H1 (cell line): ENCODE measurements at regions not wholly inside any gene's neighbourhood (a gene's known extent, or its start where the extent isn't known, plus 50 kb on each side); places are given as distances from the start of the nearest gene placed in this dataset.

Experiments used
- CTCF ChIA-PET: fragments of 300-600 bp; sonication (Branson Sonifier 250); formaldehyde crosslinking; loops from one replicate; lab custom pipeline; 2021; ENCODE audit not compliant: partially characterized antibody; lab: Charles Lee
- POLR2A ChIA-PET: fragments of 300-600 bp; sonication (Branson Sonifier 250); formaldehyde crosslinking; loops from one replicate; lab custom pipeline; 2021; ENCODE audit warnings: inconsistent platforms; ENCODE audit not compliant: partially characterized antibody; lab: Charles Lee
- DNase-seq, 2 experiments: peaks; one replicate each; pipeline versions ENCODE4 v3.0.0 to v3.0.0-alpha.2; 2010 to 2022; ENCODE audit warnings: low spot score in 2 of 2, low read depth in 1 of 2, mixed read lengths in 1 of 2
- FAIRE-seq: peaks from 2 replicates; lab custom pipeline; 2011; peaks lifted over from hg19 to GRCh38; lab: Jason Lieb, UNC
- H2AFZ ChIP-seq: 2 replicates; pipeline ENCODE4 v1.8.1; 2012; ENCODE audit warnings: low read length, inconsistent platforms
- H2AK5ac ChIP-seq: 2 replicates; pipeline ENCODE4 v1.6.1; 2013; ENCODE audit warnings: low read depth, low read length
- H2BK120ac ChIP-seq: replicated peaks from 2 replicates; pipeline ENCODE3; 2013; ENCODE audit warnings: low read depth, low read length, inconsistent platforms
- H2BK12ac ChIP-seq: 2 replicates; pipeline ENCODE4 v1.6.1; 2013; ENCODE audit warnings: low read depth, low read length
- H2BK15ac ChIP-seq: 2 replicates; pipeline ENCODE4 v1.6.1; 2013; ENCODE audit warnings: low read length
- H2BK20ac ChIP-seq: 2 replicates; pipeline ENCODE4 v1.6.1; 2013; ENCODE audit warnings: low read length
- H2BK5ac ChIP-seq: 2 replicates; pipeline ENCODE4 v1.6.1; 2013; ENCODE audit warnings: low read depth, low read length
- H3K14ac ChIP-seq: 2 replicates; pipeline ENCODE4 v1.6.1; 2013; ENCODE audit warnings: inconsistent platforms; ENCODE audit not compliant: insufficient read length
- H3K18ac ChIP-seq: 2 replicates; pipeline ENCODE4 v1.6.1; 2013; ENCODE audit warnings: low read length; ENCODE audit errors: extremely low read depth
- H3K23ac ChIP-seq: 2 replicates; pipeline ENCODE4 v1.6.1; 2013; ENCODE audit warnings: inconsistent platforms; ENCODE audit not compliant: insufficient read length
- H3K23me2 ChIP-seq: 2 replicates; pipeline ENCODE4 v1.6.1; 2013; ENCODE audit warnings: low read depth, low read length
- H3K27ac ChIP-seq: 2 replicates; pipeline ENCODE4 v1.6.1; 2011; ENCODE audit warnings: low read depth, low read length, inconsistent platforms
- H3K27me3 ChIP-seq, 4 experiments: replicated peaks in 1 of 4; 1 replicate in 1 of 4; 2 replicates in 3 of 4; pipeline versions ENCODE4 v1.6.1 to v1.8.1; 2011 to 2013; ENCODE audit warnings: low read length in 3 of 4, mild to moderate bottlenecking in 3 of 4, inconsistent platforms in 2 of 4, mixed read lengths in 2 of 4, moderate library complexity in 1 of 4; ENCODE audit not compliant: control insufficient read depth in 3 of 4, insufficient read depth in 3 of 4; ENCODE audit errors: extremely low read depth in 1 of 4
- H3K36me3 ChIP-seq, 4 experiments: 2 replicates each; pipeline versions ENCODE4 v1.6.1 to v1.8.1; 2011 to 2013; ENCODE audit warnings: mild to moderate bottlenecking in 4 of 4, low read length in 3 of 4, moderate library complexity in 2 of 4, control low read depth in 1 of 4, inconsistent platforms in 1 of 4; ENCODE audit not compliant: insufficient read depth in 4 of 4, control insufficient read depth in 2 of 4
- H3K4ac ChIP-seq: replicated peaks from 2 replicates; pipeline ENCODE3; 2013; ENCODE audit warnings: low read length, low read depth, mixed read lengths, inconsistent platforms; ENCODE audit not compliant: insufficient read length
- H3K4me1 ChIP-seq, 4 experiments: replicated peaks in 1 of 4; 1 replicate in 1 of 4; 2 replicates in 3 of 4; pipeline versions ENCODE4 v1.6.1 to v1.8.1; 2011 to 2013; ENCODE audit warnings: low read length in 3 of 4, inconsistent platforms in 2 of 4, mixed read lengths in 1 of 4; ENCODE audit not compliant: insufficient read depth in 4 of 4, control insufficient read depth in 3 of 4
- H3K4me2 ChIP-seq, 2 experiments: 2 replicates each; pipeline versions ENCODE4 v1.6.1 to v1.8.1; 2011 to 2013; ENCODE audit warnings: low read depth in 2 of 2, low read length in 2 of 2, control low read depth in 1 of 2, inconsistent platforms in 1 of 2, mild to moderate bottlenecking in 1 of 2; ENCODE audit not compliant: insufficient read depth in 1 of 2
- H3K4me3 ChIP-seq, 4 experiments: fragments of 200-600, 300-600 bp in 1 of 4; sonication (generic), shearing (Covaris generic), sonication (Bioruptor Twin) in 1 of 4; 2 replicates each; pipeline versions ENCODE4 v1.5.1 to v1.8.1; 2011 to 2016; ENCODE audit warnings: low read length in 4 of 4, low read depth in 3 of 4, control low read depth in 2 of 4, inconsistent platforms in 2 of 4, mild to moderate bottlenecking in 2 of 4, mixed read lengths in 1 of 4, moderate library complexity in 1 of 4; ENCODE audit not compliant: insufficient read depth in 2 of 4; ENCODE audit errors: extremely low read depth in 1 of 4
- H3K56ac ChIP-seq: replicated peaks from 2 replicates; pipeline ENCODE3; 2013; ENCODE audit warnings: low read depth, mild to moderate bottlenecking, mixed read lengths, low read length, inconsistent platforms; ENCODE audit not compliant: insufficient read length
- H3K79me1 ChIP-seq: 2 replicates; pipeline ENCODE4 v1.6.1; 2013; ENCODE audit warnings: low read depth, low read length, control low read depth
- H3K79me2 ChIP-seq, 2 experiments: 2 replicates each; pipeline versions ENCODE4 v1.6.1 to v1.8.1; 2012 to 2013; ENCODE audit warnings: low read length in 2 of 2, mild to moderate bottlenecking in 2 of 2, inconsistent platforms in 1 of 2; ENCODE audit not compliant: insufficient read depth in 2 of 2, control insufficient read depth in 1 of 2
- H3K9ac ChIP-seq, 4 experiments: replicated peaks in 1 of 4; 1 replicate in 1 of 4; 2 replicates in 3 of 4; pipeline versions ENCODE4 v1.6.1 to v1.8.1; 2011 to 2013; ENCODE audit warnings: low read depth in 3 of 4, low read length in 3 of 4, control low read depth in 2 of 4, mild to moderate bottlenecking in 2 of 4, moderate library complexity in 2 of 4, inconsistent platforms in 1 of 4; ENCODE audit errors: extremely low read depth in 1 of 4
- H3K9me3 ChIP-seq, 2 experiments: 2 replicates each; pipeline versions ENCODE4 v1.6.1 to v1.8.1; 2012 to 2013; ENCODE audit warnings: mild to moderate bottlenecking in 2 of 2, moderate library complexity in 2 of 2, control low read depth in 1 of 2, inconsistent platforms in 1 of 2, low read depth in 1 of 2, low read length in 1 of 2, mixed read lengths in 1 of 2; ENCODE audit not compliant: insufficient read depth in 2 of 2
- H4K20me1 ChIP-seq, 2 experiments: replicated peaks in 1 of 2; 2 replicates each; pipeline versions ENCODE3 to v1.8.1; 2011 to 2013; ENCODE audit warnings: inconsistent platforms in 2 of 2, low read length in 2 of 2, mild to moderate bottlenecking in 1 of 2; ENCODE audit not compliant: insufficient read depth in 2 of 2, control insufficient read depth in 1 of 2
- H4K5ac ChIP-seq: 2 replicates; pipeline ENCODE4 v1.6.1; 2013; ENCODE audit warnings: low read length, low read depth, mixed read lengths, inconsistent platforms; ENCODE audit not compliant: insufficient read length
- H4K8ac ChIP-seq: 2 replicates; pipeline ENCODE4 v1.8.0; 2013; ENCODE audit warnings: mild to moderate bottlenecking, moderate library complexity, low read length, inconsistent platforms; ENCODE audit not compliant: insufficient read depth; ENCODE audit errors: extremely low read depth
- H4K91ac ChIP-seq: replicated peaks from 2 replicates; pipeline ENCODE3; 2013; ENCODE audit warnings: low read length, mixed read lengths, inconsistent platforms; ENCODE audit not compliant: insufficient read length
- ASH2L ChIP-seq: fragments of 200-600, 300-600 bp; sonication (generic); IDR thresholded peaks from one replicate; pipeline ENCODE4 v1.7.1; 2017; ENCODE audit warnings: low read length
- JUN ChIP-seq: IDR thresholded peaks from 2 replicates; pipeline ENCODE4 v1.6.1; 2011; ENCODE audit warnings: low read depth, mild to moderate bottlenecking, improper control_type of control experiment, low read length
- NANOG ChIP-seq: IDR thresholded peaks from 2 replicates; pipeline ENCODE4 v1.6.1; 2011; ENCODE audit warnings: low read length, low read depth, mild to moderate bottlenecking, inconsistent platforms; ENCODE audit not compliant: insufficient read depth, poor library complexity, severe bottlenecking
- SRF ChIP-seq: IDR thresholded peaks from 2 replicates; pipeline ENCODE4 v1.6.1; 2011; ENCODE audit warnings: mild to moderate bottlenecking, low read depth, low read length, moderate library complexity
- TAF7 ChIP-seq: optimal IDR thresholded peaks from 2 replicates; pipeline ENCODE3; 2011; ENCODE audit warnings: low read depth, mild to moderate bottlenecking, inconsistent platforms, low read length, moderate library complexity, borderline replicate concordance
- WGBS, 2 experiments: shearing (Covaris generic) in 1 of 2; methylation state at CpG; one replicate each; pipeline versions ENCODE4 v1.1.6 to v1.1.7; 2013 to 2015; ENCODE audit warnings: low lambda C conversion rate in 2 of 2, mixed read lengths in 2 of 2, inconsistent platforms in 1 of 2, low coverage in 1 of 2, missing lambda C conversion rate in 1 of 2; ENCODE audit not compliant: insufficient replicate concordance in 2 of 2, insufficient coverage in 1 of 2, insufficient read length in 1 of 2; ENCODE audit errors: extremely low coverage in 1 of 2, missing lambda C conversion rate in 1 of 2; 5-methylcytosine and 5-hydroxymethylcytosine counted together

DNA sequence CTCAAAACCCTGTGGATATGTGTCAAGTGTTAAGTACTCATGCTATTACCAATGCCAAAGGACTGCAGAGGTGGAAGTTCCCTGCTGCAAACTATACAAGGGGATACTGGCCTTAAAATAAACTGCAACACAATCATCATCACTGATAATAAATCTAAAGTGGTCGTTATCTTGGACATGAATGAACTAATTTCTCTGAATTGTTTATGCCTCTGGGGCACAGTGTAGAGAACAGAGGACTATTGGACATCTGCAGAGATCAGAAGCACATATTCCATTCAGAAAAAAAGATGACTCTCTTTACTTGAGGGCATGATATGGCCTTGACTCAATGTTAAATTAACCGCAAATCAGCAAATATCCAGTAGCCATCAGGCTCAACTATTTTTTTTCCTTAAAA, 542.6 kb upstream of the IGFBP7 start:
- H2BK15ac ChIP-seq: no peak overlapping the region
- no peaks in the 10 kb centered on the region; a peak in 1 of 4 replicates for H3K9me3 ChIP-seq
- H3K4ac ChIP-seq: no peak overlapping the region
- no peaks in the 10 kb centered on the region for H4K20me1 ChIP-seq
- no peak overlapping the region for H4K5ac ChIP-seq
- H2BK120ac ChIP-seq: no peak overlapping the region
- H3K27me3 ChIP-seq: no peaks in the 10 kb centered on the region
- H4K8ac ChIP-seq: no peak overlapping the region
- no peaks in the 10 kb centered on the region for H3K23me2 ChIP-seq
- H3K56ac ChIP-seq: no peak overlapping the region
- CTCF ChIA-PET: no interaction called here
- no peak overlapping the region for H3K4me2 ChIP-seq
- H3K79me1 ChIP-seq: no peaks in the 10 kb centered on the region
- POLR2A ChIA-PET: no interaction called here
- H2AFZ ChIP-seq: no peak overlapping the region
- H3K4me3 ChIP-seq: no peak overlapping the region
- no peaks in the 10 kb centered on the region for H3K36me3 ChIP-seq
- no peak overlapping the region for H4K91ac ChIP-seq
- H2BK12ac ChIP-seq: no peak overlapping the region
- H3K14ac ChIP-seq: no peak overlapping the region
- no peak overlapping the region for H2AK5ac ChIP-seq
- H3K4me1 ChIP-seq: no peaks in the 10 kb centered on the region
- 86% methylated on average over 2 of the region's 2 CpGs; no CpG with 5 or more reads in 1 of the 2 experiments for WGBS, 2 experiments
- no peak overlapping the region for H3K27ac ChIP-seq
- FAIRE-seq (no peak), DNase-seq (no peak)
- H3K23ac ChIP-seq: no peak overlapping the region
- no peak overlapping the region for H2BK20ac ChIP-seq
- no peak overlapping the region for H2BK5ac ChIP-seq
- H3K9ac ChIP-seq: no peak overlapping the region
- H3K18ac ChIP-seq: no peak overlapping the region
- no peaks in the 10 kb centered on the region for H3K79me2 ChIP-seq
- TF ChIP-seq JUN (no peak), TAF7 (no peak), NANOG (no peak), ASH2L (no peak), SRF (no peak)
